GM23338 (cell line): ENCODE measurements at regions not wholly inside any gene's neighbourhood (a gene's known extent, or its start where the extent isn't known, plus 50 kb on each side); places are given as distances from the start of the nearest gene placed in this dataset.

Experiments used
- ATAC-seq: fragments of 200-7000 bp; cut with Tn5 transposase; 3 replicates; pipeline ENCODE4 v1.9.1; 2020
- DNase-seq: peaks from one replicate; pipeline ENCODE4 v3.0.0-alpha.2; 2015; ENCODE audit warnings: low spot score
- H2AFZ ChIP-seq: fragments of 200-600 bp; sonication (generic); 2 replicates; pipeline ENCODE4 v1.8.0; 2016; ENCODE audit warnings: antibody characterized with exemption, mild to moderate bottlenecking, moderate library complexity
- H3F3A ChIP-seq: fragments of 200-600 bp; sonication (generic); replicated peaks from 2 replicates; pipeline ENCODE4 v1.8.0; 2017; ENCODE audit warnings: antibody characterized with exemption, mixed run types, low read depth
- H3K27ac ChIP-seq: fragments of 200-600 bp; sonication (generic); 2 replicates; pipeline ENCODE4 v1.6.1; 2016; ENCODE audit warnings: low read depth
- H3K27me3 ChIP-seq: fragments of 200-600 bp; sonication (generic); 2 replicates; pipeline ENCODE4 v1.8.0; 2016; ENCODE audit warnings: mild to moderate bottlenecking, mixed run types, moderate library complexity; ENCODE audit not compliant: insufficient read depth
- H3K36me3 ChIP-seq: fragments of 200-600 bp; sonication (generic); 2 replicates; pipeline ENCODE4 v1.8.0; 2016; ENCODE audit warnings: mild to moderate bottlenecking; ENCODE audit not compliant: insufficient read depth
- H3K4me1 ChIP-seq: fragments of 200-600 bp; sonication (generic); 2 replicates; pipeline ENCODE4 v1.8.0; 2016; ENCODE audit warnings: mild to moderate bottlenecking, moderate library complexity; ENCODE audit not compliant: insufficient read depth
- H3K4me2 ChIP-seq: fragments of 200-600 bp; sonication (generic); 2 replicates; pipeline ENCODE4 v1.7.1; 2017; ENCODE audit warnings: mixed run types
- H3K4me3 ChIP-seq: fragments of 200-600 bp; sonication (generic); 2 replicates; pipeline ENCODE4 v1.6.1; 2016; ENCODE audit warnings: mixed run types
- H3K79me2 ChIP-seq: fragments of 200-600 bp; sonication (generic); replicated peaks from 2 replicates; pipeline ENCODE4 v1.8.0; 2017; ENCODE audit warnings: mild to moderate bottlenecking; ENCODE audit not compliant: insufficient read depth
- H3K9me2 ChIP-seq: fragments of 200-600 bp; sonication (generic); 2 replicates; pipeline ENCODE4 v1.8.0; 2017; ENCODE audit not compliant: insufficient read depth
- H4K20me1 ChIP-seq: fragments of 200-600 bp; sonication (generic); replicated peaks from 2 replicates; pipeline ENCODE4 v1.8.0; 2017; ENCODE audit warnings: mild to moderate bottlenecking; ENCODE audit not compliant: insufficient read depth
- H3K27ac Mint-ChIP-seq: 2 replicates; pipeline ENCODE4 v1.8.0; 2020; ENCODE audit warnings: inconsistent platforms, mild to moderate bottlenecking, moderate library complexity, mixed read lengths
- H3K27me3 Mint-ChIP-seq: 3 replicates; pipeline ENCODE4 v1.8.0; 2022; ENCODE audit warnings: low read depth, mild to moderate bottlenecking, moderate library complexity, mixed read lengths, inconsistent platforms; ENCODE audit not compliant: insufficient read depth, poor library complexity
- H3K36me3 Mint-ChIP-seq: 3 replicates; pipeline ENCODE4 v1.8.0; 2021; ENCODE audit warnings: low read depth, mild to moderate bottlenecking, inconsistent platforms, moderate library complexity, mixed read lengths
- H3K4me1 Mint-ChIP-seq: 3 replicates; pipeline ENCODE4 v1.8.0; 2020; ENCODE audit warnings: mild to moderate bottlenecking, inconsistent platforms, mixed read lengths
- H3K4me3 Mint-ChIP-seq: 3 replicates; pipeline ENCODE4 v1.8.0; 2021; ENCODE audit warnings: moderate library complexity, mild to moderate bottlenecking, inconsistent platforms, mixed read lengths
- H3K9me3 Mint-ChIP-seq: 3 replicates; pipeline ENCODE4 v1.8.0; 2020; ENCODE audit warnings: moderate library complexity, mild to moderate bottlenecking, inconsistent platforms, mixed read lengths
- CREB1 ChIP-seq: fragments of 250-450 bp; sonication (Bioruptor Pico); IDR thresholded peaks from 2 replicates; pipeline ENCODE4 v1.5.0; 2020; ENCODE audit warnings: low read depth, mild to moderate bottlenecking, moderate library complexity
- CTCF ChIP-seq, 2 experiments: fragments of 200-600 bp in 1 of 2; sonication (generic) in 1 of 2; conservative IDR thresholded peaks; 2 replicates each; pipeline versions ENCODE4 v1.5.1 to v1.6.1; 2016 to 2017; ENCODE audit warnings: antibody characterized with exemption in 2 of 2, low read depth in 2 of 2, mild to moderate bottlenecking in 2 of 2, moderate library complexity in 1 of 2
- ETS1 ChIP-seq: IDR thresholded peaks from 2 replicates; pipeline ENCODE4 v1.6.1; 2016; ENCODE audit warnings: antibody characterized with exemption
- EZH2 ChIP-seq: fragments of 200-600 bp; sonication (generic); IDR thresholded peaks from one replicate; pipeline ENCODE4 v1.8.0; 2017; ENCODE audit warnings: antibody characterized with exemption, mild to moderate bottlenecking, low read depth; ENCODE audit not compliant: unreplicated experiment
- EZH2phosphoT487 ChIP-seq: fragments of 200-600 bp; sonication (generic); IDR thresholded peaks from one replicate; pipeline ENCODE4 v1.8.1; 2018; ENCODE audit warnings: antibody characterized with exemption; ENCODE audit not compliant: unreplicated experiment
- JUNB ChIP-seq: IDR thresholded peaks from one replicate; pipeline ENCODE4 v1.6.1; 2016; ENCODE audit warnings: antibody characterized with exemption; ENCODE audit not compliant: unreplicated experiment
- NANOG ChIP-seq: IDR thresholded peaks from 2 replicates; pipeline ENCODE4 v1.6.1; 2016; ENCODE audit warnings: antibody characterized with exemption, borderline replicate concordance
- POLR2AphosphoS5 ChIP-seq: IDR thresholded peaks from 2 replicates; pipeline ENCODE4 v1.6.1; 2016; ENCODE audit warnings: antibody characterized with exemption, low read depth
- REST ChIP-seq: IDR thresholded peaks from one replicate; pipeline ENCODE4 v1.6.1; 2018; ENCODE audit warnings: antibody characterized with exemption; ENCODE audit not compliant: unreplicated experiment
- STAT1 ChIP-seq: IDR thresholded peaks from one replicate; pipeline ENCODE4 v1.6.1; 2016; ENCODE audit warnings: antibody characterized with exemption; ENCODE audit not compliant: unreplicated experiment
- ZNF114 ChIP-seq: fragments of 250-450 bp; sonication (Bioruptor Pico); IDR thresholded peaks from 2 replicates; pipeline ENCODE4 v1.5.0; 2020; ENCODE audit warnings: mild to moderate bottlenecking, moderate library complexity
- ZNF331 ChIP-seq: fragments of 250-450 bp; sonication (Bioruptor Pico); IDR thresholded peaks from 2 replicates; pipeline ENCODE4 v1.5.0; 2020; ENCODE audit warnings: low read depth, mild to moderate bottlenecking, moderate library complexity
- ZNF462 ChIP-seq: fragments of 250-450 bp; sonication (Bioruptor Pico); IDR thresholded peaks from 2 replicates; pipeline ENCODE4 v1.5.0; 2020; ENCODE audit warnings: mild to moderate bottlenecking, moderate library complexity

GRCh38 chr1:40923511-40924020 is 55.9 kb upstream of the CTPS1 start:
- H2AFZ ChIP-seq: peak overlapping the region; percentile 95
- H3K4me3 Mint-ChIP-seq: no peak overlapping the region
- H3K4me2 ChIP-seq: no peak overlapping the region
- H3K27ac Mint-ChIP-seq: no peak overlapping the region
- peaks cover 5% of the 10 kb centered on the region for H3K4me1 Mint-ChIP-seq
- H3K4me3 ChIP-seq: no peak overlapping the region
- no peaks in the 10 kb centered on the region for H4K20me1 ChIP-seq
- H3K9me3 Mint-ChIP-seq: no peaks in the 10 kb centered on the region
- no peaks in the 10 kb centered on the region for H3K79me2 ChIP-seq
- no peaks in the 10 kb centered on the region for H3K27me3 ChIP-seq
- H3K36me3 ChIP-seq: no peaks in the 10 kb centered on the region
- TF ChIP-seq STAT1 (no peak), ZNF331 (CRISPR knock-in tag) (no peak), CTCF (conservative IDR thresholded peaks at IDR 0.05; ENCODE audit: low read depth in 2 of 2) (no peak), JUNB (no peak), POLR2AphosphoS5 (no peak), ETS1 (no peak), CREB1 (CRISPR knock-in tag) (no peak), EZH2phosphoT487 (no peak), EZH2 (no peak), ZNF462 (CRISPR knock-in tag) (no peak), REST (no peak), ZNF114 (no peak), NANOG (no peak)
- ATAC-seq (no peak), DNase-seq (no peak)
- no peaks in the 10 kb centered on the region for H3F3A ChIP-seq
- H3K27ac ChIP-seq: no peak overlapping the region
- no peaks in the 10 kb centered on the region for H3K9me2 ChIP-seq
- H3K27me3 Mint-ChIP-seq: peaks cover 6% of the 10 kb centered on the region
- H3K4me1 ChIP-seq: no peaks in the 10 kb centered on the region
- no peaks in the 10 kb centered on the region for H3K36me3 Mint-ChIP-seq
